Left renal pelvis (tissue), 4 donors: ENCODE measurements at regions not wholly inside any gene's neighbourhood (a gene's known extent, or its start where the extent isn't known, plus 50 kb on each side); places are given as distances from the start of the nearest gene placed in this dataset.

Source experiments
- DNase-seq, 4 donors: peaks; one replicate each; pipeline ENCODE4 v3.0.0-alpha.2; 2013; ENCODE audit warnings: low read depth in 4 of 4, low spot score in 3 of 4

GRCh38 chr2:158732573-158733429 is 62.3 kb upstream of the DAPL1 start:
- DNase-seq, result no peak

GRCh38 chr2:158733430-158733755 is 61.7 kb upstream of the DAPL1 start:
- no peak for DNase-seq

GRCh38 chr2:158734442-158734841 is 60.7 kb upstream of the DAPL1 start:
- no peak for DNase-seq

GRCh38 chr2:158735822-158736580 is 59.1 kb upstream of the DAPL1 start:
- DNase-seq, result no peak

- DNase-seq, result no peak
Measured at GRCh38 chr2:158738363-158738762, 56.8 kb upstream of the DAPL1 start.

- DNase-seq, result no peak
Measured at GRCh38 chr2:158740127-158740526, 55.0 kb upstream of the DAPL1 start.

GRCh38 chr2:158740621-158741020 is 54.5 kb upstream of the DAPL1 start:
- DNase-seq, result no peak

GRCh38 chr2:158741625-158742024 is 53.5 kb upstream of the DAPL1 start:
- DNase-seq, result no peak

- DNase-seq, result no peak
Measured at GRCh38 chr2:158742536-158742935, 52.6 kb upstream of the DAPL1 start.

- no peak for DNase-seq
Measured at GRCh38 chr2:158743466-158743865, 51.7 kb upstream of the DAPL1 start.

GRCh38 chr2:158743879-158744278 is 51.2 kb upstream of the DAPL1 start:
- no peak for DNase-seq

GRCh38 chr2:158745067-158745865 is 49.9 kb upstream of the DAPL1 start:
- peak in 2 of 4 donors; percentile 53 to 57 for DNase-seq
